HK-2 (cell line): ENCODE measurements at regions not wholly inside any gene's neighbourhood (a gene's known extent, or its start where the extent isn't known, plus 50 kb on each side); places are given as distances from the start of the nearest gene placed in this dataset.
A peak's percentile ranks its signal among the peaks of the same experiment; 100 is the strongest.

Experiments
- DNase-seq: peaks from one replicate; pipeline ENCODE4 v3.0.0-alpha.2; 2018; ENCODE audit not compliant: unreplicated experiment

DNA sequence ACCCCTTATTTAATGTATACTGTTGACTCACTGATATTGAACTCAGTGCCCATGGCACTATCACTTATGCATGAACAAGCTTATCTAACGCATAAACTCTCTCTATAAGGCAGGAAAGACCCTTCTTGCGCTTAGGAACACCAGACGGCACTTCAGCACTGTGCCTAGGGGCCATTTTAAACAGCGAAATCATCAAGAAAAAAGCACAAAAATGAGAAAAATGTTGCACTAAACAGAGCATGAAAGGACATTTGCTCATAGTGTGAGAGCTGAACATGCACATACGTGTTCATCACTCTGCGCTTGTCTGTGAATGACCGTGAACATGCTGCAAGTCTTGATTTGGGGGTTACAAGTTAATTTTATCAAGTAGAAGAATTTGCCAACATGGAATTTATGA lies 109.6 kb downstream of the WDR11 start:
- DNase-seq = no peak

DNA sequence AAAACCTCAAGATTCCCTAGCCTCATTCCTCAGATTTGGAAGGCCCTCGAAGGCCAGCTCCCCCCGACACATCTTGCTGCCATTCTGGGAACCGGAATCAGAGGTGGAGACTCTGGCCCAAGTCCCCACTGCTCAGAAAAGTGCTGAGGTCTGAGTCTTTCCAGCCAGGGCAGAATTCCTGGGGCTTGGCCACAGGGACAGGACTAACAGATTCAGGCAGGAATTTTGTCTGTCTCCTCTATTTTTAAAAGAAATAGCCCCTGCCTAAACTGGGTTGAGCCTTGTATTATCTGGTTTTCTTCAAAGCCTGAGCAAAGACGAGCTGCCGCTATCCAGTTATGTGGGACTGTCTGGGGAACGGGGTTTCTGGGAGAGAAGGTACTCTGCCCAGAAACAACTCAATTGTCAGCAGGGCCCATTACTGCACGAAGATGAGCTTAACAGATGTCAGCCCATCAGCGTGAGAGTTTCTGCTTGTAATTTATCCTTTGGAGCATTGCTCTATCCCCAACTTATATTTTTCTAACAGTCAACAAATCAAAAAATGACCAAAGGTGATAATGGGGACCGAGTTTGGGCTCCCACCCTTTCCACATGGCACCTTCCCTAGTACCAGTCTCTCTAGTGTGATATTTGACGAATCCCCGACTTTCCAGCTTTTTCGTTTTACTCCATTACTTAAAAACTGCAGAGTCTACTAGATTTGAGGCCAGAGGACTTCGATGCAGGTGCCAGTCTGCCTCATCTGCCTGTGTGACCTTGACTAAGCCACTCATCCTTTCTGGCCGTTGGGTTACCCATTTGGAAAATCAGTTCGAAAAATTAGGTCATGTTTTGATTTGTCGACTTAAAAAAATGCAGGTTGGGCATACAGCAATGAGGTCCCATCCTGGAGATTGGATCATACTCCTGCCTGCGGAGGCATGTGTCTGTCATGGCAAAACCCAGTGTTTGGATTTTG lies 110.9 kb downstream of the WDR11 start:
- DNase-seq = no peak

DNA sequence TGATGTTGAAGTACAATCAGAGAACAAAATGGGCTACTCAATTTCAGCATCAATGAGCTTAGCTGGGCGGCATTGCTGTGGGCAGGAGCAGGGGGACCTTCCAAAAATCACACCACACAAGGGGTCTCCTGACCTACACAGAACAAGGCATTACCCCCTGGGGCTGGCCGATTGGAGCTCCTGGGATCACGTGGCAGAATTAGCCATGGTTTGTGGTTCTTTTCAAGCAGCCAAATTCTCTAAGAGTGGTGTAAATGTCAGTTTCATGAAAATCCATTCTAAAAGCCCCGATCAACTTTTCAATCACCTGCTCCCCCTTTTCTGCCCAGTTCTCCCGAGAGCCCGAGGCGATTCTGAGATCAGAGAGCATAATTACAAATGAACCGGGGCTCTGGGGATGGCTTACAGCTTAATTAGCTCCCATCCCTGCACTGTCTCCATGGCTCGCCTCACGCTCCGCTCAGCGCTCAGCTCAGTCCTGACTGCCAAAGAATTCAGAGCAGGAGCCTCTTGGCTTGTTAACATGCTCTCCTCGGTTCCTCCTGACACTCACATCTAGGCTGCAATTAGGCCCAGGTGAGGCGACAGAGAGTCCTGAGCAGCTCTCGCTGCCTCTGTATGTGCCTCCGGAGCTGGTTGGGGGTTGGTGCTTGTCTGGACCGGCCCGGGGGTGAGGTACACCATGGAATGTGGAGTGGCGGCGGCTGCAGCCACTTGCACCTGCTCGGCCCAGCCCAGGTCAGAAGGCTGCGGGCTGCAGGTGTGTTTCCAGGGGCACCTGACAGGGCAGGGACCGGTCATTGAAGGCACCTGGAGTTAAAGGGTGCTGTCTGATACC lies 111.8 kb downstream of the WDR11 start:
- DNase-seq = no peak

DNA sequence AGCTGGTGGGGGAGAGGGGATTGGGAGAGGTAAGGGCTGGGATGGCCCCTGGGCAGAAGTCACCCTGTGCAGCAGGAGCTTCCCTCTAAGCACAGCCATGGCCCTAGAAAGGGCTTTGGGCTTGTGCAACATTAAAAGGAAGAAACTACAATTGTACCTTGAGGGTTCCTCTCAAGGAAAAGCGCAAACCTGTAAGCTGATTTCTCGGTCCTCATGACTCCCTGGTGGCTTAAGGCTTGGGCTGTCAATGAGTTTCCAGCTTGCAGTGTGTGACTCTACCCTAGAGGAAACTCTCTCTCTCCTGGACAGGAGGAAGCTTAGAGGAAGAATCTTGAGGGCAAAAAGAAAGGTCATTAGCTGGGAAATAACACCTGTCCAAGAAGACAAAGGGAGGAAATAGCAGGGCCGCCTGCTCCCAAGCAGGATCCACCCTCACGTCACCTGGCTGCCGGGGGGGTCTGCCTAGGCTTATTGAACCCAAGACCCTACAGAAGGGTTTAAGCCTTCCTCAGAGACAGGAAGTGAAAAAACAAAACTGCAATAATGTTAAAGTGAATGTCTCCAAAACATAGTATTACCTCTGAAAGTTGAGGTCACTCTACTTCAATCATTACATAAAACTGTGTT lies 112.5 kb downstream of the WDR11 start:
- no peak for DNase-seq

DNA sequence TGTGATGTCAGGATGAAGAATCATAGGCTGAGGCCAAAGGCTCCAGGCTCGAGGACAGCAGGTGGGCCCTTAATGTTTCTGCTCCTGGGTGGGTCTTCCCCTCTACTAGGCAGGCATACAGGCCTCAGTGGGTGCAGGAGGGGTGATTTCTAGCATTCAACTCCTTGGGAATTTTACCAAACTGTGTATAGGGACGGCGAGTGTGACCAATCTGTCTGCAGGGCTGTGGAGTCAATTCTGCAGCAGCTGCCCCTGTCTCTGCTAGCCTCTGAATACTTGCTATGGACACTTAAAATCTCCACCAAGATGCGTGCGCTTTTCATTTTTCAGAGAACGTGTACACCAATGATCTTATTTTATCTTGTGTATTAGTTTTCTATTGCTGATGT lies 115.5 kb downstream of the WDR11 start:
- DNase-seq = no peak

DNA sequence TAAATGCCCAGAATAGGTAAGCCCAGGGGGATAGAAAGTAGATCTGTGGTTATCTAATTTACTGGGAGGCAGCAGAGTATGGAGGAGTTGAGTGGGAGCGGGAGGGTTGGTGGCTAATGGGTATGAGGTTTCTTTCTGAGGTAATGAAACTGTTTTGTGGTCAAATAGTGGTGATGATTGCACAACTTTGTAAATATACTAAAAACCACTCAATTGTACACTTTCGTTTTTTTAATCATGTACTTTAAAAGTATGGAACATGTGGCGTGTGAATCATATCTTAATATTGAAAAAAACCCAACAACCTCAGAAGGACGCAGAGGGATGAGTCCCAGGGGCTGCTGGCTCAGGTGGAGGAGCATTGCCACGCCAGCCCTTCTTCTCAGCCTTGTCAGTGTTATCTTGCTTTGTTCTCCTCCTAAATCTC lies 118.1 kb downstream of the WDR11 start:
- no peak for DNase-seq

DNA sequence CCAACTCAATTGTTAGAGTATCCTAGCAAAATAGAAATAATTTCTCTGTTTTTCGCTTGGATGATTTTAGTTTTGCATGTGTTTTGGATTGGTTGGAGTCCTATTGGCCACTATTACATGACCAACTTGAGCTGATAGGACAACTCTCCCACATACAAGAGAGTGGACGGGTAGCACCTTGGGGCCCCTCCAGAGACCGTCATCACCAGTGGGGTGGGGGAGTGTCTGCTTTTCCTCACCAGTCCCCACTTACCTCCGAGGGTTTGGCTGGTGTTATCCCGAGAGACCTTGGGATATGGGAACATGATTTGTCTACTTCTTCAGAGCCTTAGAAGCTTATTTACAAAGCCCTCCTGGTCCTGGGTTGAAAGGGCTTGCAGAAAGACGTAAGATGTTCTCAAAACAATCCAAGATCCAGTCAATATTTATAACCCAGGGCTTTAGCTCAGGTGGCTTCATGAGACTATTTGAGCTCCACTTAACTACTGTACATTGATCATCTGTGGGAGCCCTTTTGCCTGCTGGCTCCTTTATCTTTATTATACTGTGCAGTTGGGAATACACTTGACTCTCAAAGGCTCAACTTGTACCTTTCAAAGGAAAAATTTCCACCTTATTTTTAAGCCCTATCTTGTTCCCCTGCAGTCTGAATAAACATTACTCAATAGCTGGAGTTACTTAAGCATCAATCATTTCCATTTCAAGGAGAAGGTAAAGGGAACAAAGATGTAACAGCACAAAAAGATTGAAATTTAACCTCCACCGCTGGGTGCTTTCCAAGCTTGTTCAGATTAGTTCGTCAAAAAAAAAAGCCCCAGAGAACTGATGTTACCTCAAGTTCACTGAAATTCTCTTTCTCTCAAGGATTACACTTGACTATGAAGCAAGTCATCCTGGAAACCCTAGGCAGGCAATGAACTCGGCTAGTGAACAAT lies 119.7 kb downstream of the WDR11 start:
- no peak for DNase-seq

DNA sequence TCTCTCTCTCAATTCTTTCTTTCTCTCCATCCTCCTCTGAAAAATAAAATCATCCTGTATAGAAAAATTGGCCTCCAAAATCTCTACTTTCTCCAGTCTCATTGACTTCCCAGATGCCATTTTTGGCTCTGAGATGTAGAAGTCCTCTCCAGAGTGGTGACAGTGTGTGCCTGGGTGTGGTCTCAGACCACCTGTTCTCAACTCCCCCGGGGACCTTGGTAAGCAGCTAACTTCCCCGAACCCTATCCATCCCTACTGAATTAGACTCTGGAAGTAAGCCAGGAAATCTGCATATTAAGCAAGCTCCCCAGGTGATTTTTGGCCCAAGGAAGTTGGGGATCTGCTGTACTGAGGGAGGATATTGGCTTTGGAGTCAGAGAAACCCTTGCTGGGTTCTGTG lies 120.5 kb downstream of the WDR11 start:
- DNase-seq = no peak

DNA sequence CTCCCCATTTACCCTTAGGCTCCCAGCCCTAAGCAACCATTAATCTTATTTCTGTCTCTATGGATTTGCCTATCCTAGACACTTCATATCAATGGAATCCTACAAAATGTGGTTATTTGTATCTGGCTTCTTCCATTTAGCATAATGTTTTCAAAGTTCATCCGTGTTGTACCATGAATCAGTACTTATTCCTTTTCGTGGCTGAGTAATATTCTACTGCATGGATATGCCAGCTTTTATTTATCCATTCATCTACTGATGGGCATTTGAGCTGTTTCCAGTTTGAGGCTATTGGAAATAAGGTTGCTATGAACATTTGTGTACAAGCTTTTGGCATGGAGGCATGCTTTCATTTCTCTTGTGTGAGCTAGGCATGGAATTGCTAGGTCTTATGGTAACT lies 121.1 kb downstream of the WDR11 start:
- no peak for DNase-seq

DNA sequence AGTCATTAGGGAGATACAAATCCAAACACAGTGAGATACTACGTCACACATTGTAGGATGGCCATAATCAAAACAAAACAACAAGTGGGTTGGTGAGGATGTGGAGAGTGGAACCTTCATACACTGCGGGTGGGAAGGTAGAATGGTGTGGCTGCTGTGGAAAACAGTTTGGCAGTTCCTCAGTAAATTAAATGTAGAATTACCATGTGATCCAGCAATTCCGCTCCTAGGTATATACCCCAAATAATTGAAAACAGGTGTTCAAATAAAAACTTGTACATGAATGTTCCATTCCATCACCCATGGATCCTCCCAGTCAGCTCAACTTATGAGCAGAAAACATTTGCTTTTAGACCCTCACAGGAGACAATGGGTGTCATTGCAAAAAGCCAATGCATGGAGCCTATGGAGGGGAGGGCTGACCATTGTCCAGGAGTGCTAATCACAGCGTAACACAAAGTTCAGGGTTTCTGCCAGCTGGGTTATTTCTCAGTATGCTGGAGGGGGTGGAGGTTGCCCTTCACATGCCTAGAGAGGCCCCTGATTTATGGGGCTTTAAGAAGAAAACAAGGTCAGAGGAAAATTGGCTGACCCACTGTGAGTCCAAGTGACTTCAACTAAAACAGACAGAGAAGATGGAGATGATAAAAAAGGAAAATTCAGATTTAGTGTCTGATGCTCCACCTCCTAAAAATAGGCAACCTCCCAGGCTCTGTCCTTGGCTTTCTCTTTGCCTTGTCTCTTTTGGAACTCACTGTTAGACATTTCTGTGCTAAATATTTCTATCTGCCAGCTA lies 124.1 kb downstream of the WDR11 start:
- no peak for DNase-seq

DNA sequence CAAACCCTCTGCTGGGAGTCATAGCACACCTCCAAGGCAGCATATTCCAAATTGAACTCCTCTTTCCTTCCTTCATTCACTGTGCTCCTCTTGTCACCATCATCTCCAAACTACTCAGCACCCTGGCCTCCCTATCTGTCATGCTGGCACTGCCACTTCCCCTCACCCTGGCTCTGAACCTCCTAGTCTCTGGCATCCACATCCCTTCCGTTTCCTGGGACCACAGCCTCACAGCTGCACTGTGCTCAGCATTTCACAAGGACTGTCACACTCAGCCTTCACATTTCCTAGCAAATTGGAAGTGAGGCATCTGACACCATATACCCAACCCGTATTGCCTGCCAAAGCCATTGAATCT lies 124.7 kb downstream of the WDR11 start:
- DNase-seq = no peak

DNA sequence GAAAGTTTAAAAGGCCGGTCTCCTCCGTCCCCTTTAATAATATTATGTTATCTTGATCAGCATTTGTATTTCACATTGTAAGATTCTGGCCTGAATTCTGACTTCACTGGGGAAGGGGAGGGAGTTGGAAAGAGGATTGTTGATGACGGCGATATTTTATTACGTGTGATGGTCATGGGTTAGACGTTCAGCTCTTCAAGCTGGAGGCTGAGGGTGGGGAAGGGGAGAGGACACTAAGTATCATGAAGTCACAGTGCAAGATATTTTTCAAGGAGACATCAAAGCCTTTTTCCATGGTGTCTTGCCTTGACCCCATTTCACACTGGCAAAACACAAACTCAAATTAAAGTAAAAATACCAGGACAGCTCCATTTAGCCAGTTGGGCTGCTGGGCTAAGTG lies 126.7 kb downstream of the WDR11 start:
- no peak for DNase-seq

DNA sequence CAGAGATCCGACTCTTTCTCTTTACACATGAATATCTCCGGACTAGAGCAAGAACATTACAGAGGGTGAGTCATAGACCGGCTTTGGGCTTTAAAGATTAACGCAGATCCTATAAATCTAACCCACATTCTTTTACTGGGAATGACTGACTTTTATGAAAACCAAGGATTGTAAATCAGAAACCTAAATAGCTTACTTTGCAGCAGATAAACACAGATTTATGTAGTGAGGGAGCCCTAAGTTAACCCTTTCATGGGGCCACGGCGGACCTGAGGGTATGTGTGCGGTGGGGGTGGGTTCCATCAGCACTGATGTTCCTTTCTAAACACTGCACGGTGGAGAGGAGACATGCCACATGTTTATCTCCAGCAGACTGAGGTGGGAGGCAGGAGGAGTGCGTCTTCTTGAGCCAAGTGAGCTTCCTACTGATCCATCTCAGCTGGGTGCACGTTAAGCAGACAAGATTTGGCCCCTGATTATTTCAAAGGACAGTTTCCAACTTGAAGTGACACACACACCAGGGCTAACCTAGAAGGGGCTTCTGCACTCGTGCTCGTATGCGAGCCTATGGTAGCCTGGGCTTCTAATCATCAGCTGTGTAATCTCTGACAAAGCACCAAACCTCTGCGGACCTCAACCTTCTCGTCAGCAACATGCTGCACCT lies 127.6 kb downstream of the WDR11 start:
- DNase-seq = peak; percentile 13

DNA sequence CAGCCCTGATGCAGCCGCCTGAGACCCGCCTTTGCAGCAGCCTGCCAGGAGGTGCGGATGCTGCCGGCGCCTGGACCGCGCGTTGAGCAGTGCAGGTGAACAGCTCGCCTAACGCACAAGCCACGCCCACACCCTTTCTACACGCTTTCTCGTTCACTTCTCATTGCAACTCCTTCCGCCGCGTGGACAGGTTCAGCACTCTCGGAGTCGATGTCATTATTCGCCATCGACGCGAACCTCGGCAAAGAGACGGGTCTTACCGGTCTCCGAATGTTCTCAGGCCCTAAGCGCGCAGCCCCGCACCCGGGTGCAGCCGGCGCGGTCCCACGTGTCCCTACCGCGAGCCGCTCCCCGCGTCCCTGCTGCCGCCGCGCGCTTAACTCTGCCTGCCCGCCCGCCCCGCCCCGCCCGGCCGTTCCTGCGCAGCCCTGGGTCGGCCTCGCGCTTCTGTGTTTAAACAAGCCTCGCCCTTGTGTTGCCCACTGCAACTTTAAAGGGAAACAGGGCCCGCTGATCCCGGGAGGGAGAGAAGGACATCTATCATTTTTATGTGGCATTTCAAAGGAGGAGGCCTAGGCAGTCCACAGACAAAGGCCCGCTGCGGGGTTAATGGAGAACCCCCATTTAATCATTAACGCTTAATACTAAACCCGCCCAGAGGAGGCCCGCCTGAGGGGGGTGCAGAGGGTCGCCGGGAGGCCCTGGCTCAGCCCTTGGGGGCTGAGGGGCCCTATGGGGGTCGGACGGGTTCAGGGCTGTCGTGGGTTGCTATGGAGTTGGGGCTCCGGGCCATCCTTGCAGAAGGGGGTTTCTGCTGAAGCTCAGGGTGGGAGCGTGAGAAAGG lies 128.5 kb downstream of the WDR11 start:
- peak; percentile 23 for DNase-seq

DNA sequence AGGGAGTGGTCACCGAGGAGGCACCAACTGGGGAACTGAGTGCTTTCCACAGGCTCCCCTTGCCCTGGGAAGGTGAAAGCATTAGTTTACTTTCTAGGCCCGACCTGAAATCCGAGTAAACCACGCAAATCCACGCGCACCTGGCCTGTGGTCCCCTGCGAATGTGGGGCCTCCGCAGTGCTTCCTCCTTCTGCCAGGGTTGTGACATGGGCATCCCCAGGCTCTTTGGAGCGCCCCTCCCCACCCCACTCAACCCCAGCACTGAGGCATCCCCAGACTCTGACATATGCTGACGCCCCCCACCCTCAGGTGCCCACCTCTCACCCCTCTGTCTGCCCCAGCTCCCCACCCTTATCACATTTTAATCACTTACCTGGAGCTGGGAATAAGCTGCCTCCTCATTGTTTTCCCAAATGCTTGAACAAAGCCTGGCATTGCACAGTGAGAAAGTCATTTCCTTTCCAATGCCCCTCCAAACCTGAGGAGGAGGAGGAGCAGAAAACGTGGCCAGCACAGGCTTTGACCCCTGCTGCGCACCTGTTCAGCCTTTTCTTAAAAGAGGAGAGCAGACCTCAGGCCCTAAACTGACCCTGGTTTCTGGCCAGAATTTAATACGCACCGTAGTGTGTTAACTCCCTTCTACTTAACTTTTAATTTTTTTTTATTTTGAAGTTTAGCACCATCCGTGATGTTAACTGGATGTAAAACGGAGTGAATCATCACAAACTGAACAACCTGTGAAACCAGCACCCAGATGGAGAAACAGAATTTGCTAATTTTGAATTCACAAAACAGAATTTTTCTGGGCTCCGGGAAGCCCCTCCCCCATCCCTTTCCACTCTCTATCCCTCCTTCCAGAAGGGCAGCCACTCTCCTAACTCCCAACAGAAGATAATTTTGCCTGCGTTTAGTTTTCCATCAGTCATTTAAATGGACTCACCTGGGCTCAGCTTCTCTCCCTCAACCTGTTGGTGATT lies 129.4 kb downstream of the WDR11 start:
- no peak for DNase-seq

DNA sequence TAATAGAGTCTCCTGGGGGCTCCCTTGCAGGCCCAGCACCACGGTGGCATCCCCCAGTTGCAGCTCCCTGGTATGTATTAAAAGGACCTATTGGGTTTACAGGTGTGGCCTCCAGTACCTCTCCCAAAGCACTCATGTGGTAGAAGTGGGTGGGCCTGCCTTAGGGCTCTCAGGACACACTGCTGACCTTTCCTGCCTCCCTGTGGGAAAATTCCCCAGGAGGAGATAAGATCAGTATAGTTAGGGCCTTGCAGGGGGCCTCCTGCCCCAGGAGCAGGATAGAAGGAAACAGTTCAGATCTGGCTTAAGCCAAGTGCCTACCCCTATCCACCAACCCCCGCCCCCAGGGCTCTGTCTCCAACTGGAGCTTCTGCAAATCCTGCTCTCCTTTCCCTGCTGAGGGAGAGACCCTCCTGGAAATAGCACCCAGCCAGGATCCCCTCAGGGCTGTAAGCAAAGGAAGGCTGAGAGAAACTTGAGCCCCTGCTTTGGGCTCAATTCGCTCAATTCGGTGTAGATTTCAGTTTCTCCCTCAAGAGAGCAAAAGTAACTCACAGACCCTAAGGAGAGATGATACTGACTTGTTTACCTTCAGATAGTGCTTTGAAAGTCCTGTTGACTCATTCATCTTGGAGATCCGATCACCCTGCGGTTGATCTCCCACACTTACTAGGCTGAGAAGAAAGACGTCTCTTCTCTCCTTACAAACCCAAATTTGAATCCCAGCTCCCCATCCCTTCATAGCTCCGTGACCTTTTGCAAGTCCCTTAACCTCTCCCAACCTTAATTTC lies 130.6 kb downstream of the WDR11 start:
- no peak for DNase-seq

DNA sequence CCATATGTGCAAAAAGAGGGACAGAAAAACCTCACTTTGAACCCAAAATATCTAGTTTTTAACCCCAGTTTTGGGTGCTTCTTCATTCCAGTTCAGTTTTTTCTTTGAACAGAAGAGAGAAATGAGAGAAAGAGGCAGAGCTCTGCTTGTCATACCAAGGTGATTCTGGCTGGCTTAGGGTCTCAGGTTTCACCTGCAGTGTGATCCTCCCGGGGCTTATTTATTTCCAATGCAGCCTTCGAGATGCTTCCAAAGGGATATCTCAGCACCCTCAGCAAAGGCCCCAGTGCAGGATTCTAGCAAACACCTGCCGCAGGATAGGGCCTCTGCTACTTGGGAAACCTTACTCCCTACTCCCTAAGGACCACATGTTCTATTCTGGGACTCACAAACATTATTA lies 131.3 kb downstream of the WDR11 start:
- no peak for DNase-seq
